ENCODE measurements at regions not wholly inside any gene's neighbourhood (a gene's known extent, or its start where the extent isn't known, plus 50 kb on each side); places are given as distances from the start of the nearest gene placed in this dataset.

DNA sequence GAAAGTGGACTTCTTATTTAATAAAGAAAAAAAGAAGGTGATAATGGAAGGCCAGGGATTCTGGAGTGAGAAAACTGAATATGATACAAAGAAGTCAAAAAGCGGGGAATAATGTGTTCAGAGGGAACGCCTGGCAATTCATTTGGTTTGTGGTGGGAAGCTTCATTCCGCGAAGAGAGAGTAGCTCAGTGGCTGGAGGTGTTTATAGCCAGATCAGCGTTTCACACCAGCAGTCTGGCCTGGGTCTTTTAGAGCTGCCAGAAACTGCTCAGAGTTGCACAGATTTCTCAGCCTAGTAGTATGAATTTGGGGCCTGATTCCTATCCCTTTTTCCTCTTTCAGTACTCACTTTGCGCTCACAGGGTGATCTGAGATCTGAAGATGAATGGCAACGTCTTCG, 67.8 kb upstream of the IPO9 start (continued):
- TF ChIP-seq ZBTB40 (IDR thresholded peaks at IDR 0.05; ENCODE audit: borderline replicate concordance), result no peak
- TF ChIP-seq HDAC2 (IDR thresholded peaks at IDR 0.05), result no peak
- no peak for TF ChIP-seq HDGF (IDR thresholded peaks at IDR 0.05)

GRCh38 chr1:201761871-201762270, 67.1 kb upstream of the IPO9 start:
- Histone ChIP-seq H3K79me2 (ENCODE audit: control insufficient read depth, insufficient read depth, low read length) (no peaks in the 10 kb centered on the region), H4K20me1 (ENCODE audit: control insufficient read depth, insufficient read depth) (no peaks in the 10 kb centered on the region), H3K9ac (ENCODE audit: control insufficient read depth, insufficient read depth, low read length) (no peak overlapping the region), H3K4me3 (no peak overlapping the region), H2AFZ (ENCODE audit: control insufficient read depth, low read depth, low read length) (no peak overlapping the region), H3K4me1 (ENCODE audit: control insufficient read depth, insufficient read depth, low read length) (0 out of 2 replicates have a peak, but pooled peaks cover 9% of the 10 kb centered on the region), H3K27ac (ENCODE audit: control insufficient read depth, insufficient read depth) (no peak overlapping the region), H3K36me3 (ENCODE audit: control insufficient read depth in 2 of 2, insufficient read depth in 2 of 2, low read length in 1 of 2) (no peaks in the 10 kb centered on the region), H3K4me2 (ENCODE audit: control insufficient read depth, insufficient read depth) (no peak overlapping the region), H3K9me3 (replicated peaks; ENCODE audit: control insufficient read depth, insufficient read depth, low read length) (no peaks in the 10 kb centered on the region), H3K27me3 (replicated peaks in 1 of 2; ENCODE audit: control insufficient read depth in 2 of 2, insufficient read depth in 2 of 2, low read length in 1 of 2) (no peaks in the 10 kb centered on the region; a peak in 1 of 4 replicates)
- in situ Hi-C loops (cut with MboI) (no loop called here), intact Hi-C loops (cut with micrococcal nuclease; ENCODE audit: unreplicated experiment) (loop anchor here (5.0 kb wide), 1 partner anchor 45 kb away; no protein-coding TSS in a partner anchor)
- FAIRE-seq, result no peak
- TF ChIP-seq, protein P1, sequence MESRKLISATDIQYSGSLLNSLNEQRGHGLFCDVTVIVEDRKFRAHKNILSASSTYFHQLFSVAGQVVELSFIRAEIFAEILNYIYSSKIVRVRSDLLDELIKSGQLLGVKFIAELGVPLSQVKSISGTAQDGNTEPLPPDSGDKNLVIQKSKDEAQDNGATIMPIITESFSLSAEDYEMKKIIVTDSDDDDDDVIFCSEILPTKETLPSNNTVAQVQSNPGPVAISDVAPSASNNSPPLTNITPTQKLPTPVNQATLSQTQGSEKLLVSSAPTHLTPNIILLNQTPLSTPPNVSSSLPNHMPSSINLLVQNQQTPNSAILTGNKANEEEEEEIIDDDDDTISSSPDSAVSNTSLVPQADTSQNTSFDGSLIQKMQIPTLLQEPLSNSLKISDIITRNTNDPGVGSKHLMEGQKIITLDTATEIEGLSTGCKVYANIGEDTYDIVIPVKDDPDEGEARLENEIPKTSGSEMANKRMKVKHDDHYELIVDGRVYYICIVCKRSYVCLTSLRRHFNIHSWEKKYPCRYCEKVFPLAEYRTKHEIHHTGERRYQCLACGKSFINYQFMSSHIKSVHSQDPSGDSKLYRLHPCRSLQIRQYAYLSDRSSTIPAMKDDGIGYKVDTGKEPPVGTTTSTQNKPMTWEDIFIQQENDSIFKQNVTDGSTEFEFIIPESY (IDR thresholded peaks at IDR 0.05), result no peak
- no peak for TF ChIP-seq STAT1 (conservative IDR thresholded peaks at IDR 0.05)
- no peak for TF ChIP-seq SIX5 (IDR thresholded peaks at IDR 0.05; ENCODE audit: low read depth, low read length, severe bottlenecking)
- TF ChIP-seq ZZZ3 (IDR thresholded peaks at IDR 0.05; ENCODE audit: control insufficient read depth, insufficient read length, low read depth), result no peak
- TF ChIP-seq PAX8 (IDR thresholded peaks at IDR 0.05), result no peak
- ChIA-PET POLR2A (no interaction called here), RAD21 (ENCODE audit: unreplicated experiment) (no interaction called here), CTCF (no interaction called here), SMC1A (ENCODE audit: uncharacterized antibody, unreplicated experiment) (no interaction called here)
- no TSS peak for BruUV-seq (replicated peaks)
- ATAC-seq, result no peak
- no peak for DNase-seq (ENCODE audit: low read depth, low spot score)
- 37% methylated on average over 4 of the region's 4 CpGs for WGBS (ENCODE audit: insufficient coverage, insufficient replicate concordance, low lambda C conversion rate, missing lambda C conversion rate)

All from GM12878 (cell line).